Pancreas (tissue), 10 donors: ENCODE measurements at regions not wholly inside any gene's neighbourhood (a gene's known extent, or its start where the extent isn't known, plus 50 kb on each side); places are given as distances from the start of the nearest gene placed in this dataset.

ENCODE experiments used
- ATAC-seq, 4 donors: fragments of 200-7000 bp; cut with Tn5 transposase; one replicate each; pipeline versions ENCODE4 v1.8.0 to v1.9.1; 2020; ENCODE audit warnings: mild to moderate bottlenecking in 4 of 4, moderate library complexity in 4 of 4
- DNase-seq, 6 donors: peaks; one replicate each; pipeline ENCODE4 v3.0.0-alpha.2; 2020
- FAIRE-seq: peaks from 2 replicates; lab custom pipeline; 2012; peaks lifted over from hg19 to GRCh38; lab: Jason Lieb, UNC
- H3K27ac ChIP-seq, 4 donors: fragments of 200-600 bp; sonication (generic); 1 replicate in 3 of 4; 2 replicates in 1 of 4; pipeline versions ENCODE4 v1.5.0 to v1.8.0; 2020
- H3K27me3 ChIP-seq, 4 donors: fragments of 200-600 bp; one replicate each; pipeline ENCODE4 v1.8.0; 2021
- H3K36me3 ChIP-seq, 3 donors: fragments of 200-600 bp; sonication (generic) in 1 of 3; one replicate each; pipeline versions ENCODE4 v1.5.0 to v1.8.0; 2020 to 2021
- H3K4me1 ChIP-seq, 3 donors: fragments of 200-600 bp; one replicate each; pipeline ENCODE4 v1.8.0; 2021
- H3K4me3 ChIP-seq, 4 donors: fragments of 200-600 bp; sonication (generic) in 2 of 4; one replicate each; pipeline versions ENCODE4 v1.5.0 to v1.8.0; 2020 to 2021
- H3K9me3 ChIP-seq, 4 donors: fragments of 200-600 bp; one replicate each; pipeline ENCODE4 v1.8.0; 2021
- WGBS, 2 donors: extraction: QIAGEN DNeasy Blood & Tissue Kit; methylation state at CpG; one replicate each; pipeline ENCODE4 v1.1.7; 2013; 5-methylcytosine and 5-hydroxymethylcytosine counted together
- intact Hi-C, 3 donors: fragments of 100-400 bp; cut with DNase I; formaldehyde crosslinking; loops; one replicate each; pipeline versions ENCODE4 v1.11.1 to v1.14.2; 2022
- TF ChIP-seq, protein P1 (sequence below), 4 donors: fragments of 200-600 bp; sonication (generic) in 3 of 4; IDR thresholded peaks; one replicate each; pipeline versions ENCODE4 v1.5.0 to v1.8.0; 2021; ENCODE audit warnings: antibody characterized with exemption in 4 of 4
- donor health status: healthy with polysubstance abuse.
- donor health status: DM: no; HTN: no; CAD: no; lungs with moderate emphysema.
- donor health status: DM: no; HTN: no; CAD: no.
- donor health status: control.
- donor health status: control.
- donor health status: Bipolar disorder and iron deficiency.
- donor health status: DM: yes; HTN: yes; CAD: no.
- donor health status: DM: no; HTN: no; CAD: no.
- donor health status: DM: no; HTN: no; CAD: no.
- donor health status: DM: yes; HTN: yes; CAD: no.

DNA sequence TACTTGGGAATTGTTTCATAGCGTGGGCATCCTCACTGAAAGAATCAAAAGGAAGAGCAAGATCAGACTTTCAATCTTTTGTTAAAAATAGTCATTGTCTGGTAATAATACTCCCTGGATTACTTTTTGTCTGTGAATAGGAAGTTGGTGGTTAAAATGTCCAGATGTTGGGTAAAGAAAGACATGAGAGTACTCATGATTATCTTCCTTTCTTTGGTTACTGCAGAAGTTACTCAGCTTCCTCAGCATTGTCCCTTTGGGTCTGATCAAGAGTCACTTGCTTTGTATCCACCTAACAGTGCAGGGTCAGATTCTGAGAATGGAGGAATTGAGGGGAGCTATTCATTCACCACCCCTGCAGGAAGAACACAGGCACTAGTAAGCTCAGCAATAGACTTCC is 54.6 kb downstream of the RIN2 start:
- intact Hi-C loops, result no loop called here
- DNase-seq (no peak), FAIRE-seq (no peak), ATAC-seq (peak in 1 of 4 donors; percentile 32)
- Histone ChIP-seq H3K27me3 (no peaks in the 10 kb centered on the region), H3K9me3 (no peaks in the 10 kb centered on the region), H3K27ac (no peak overlapping the region), H3K4me3 (no peak overlapping the region), H3K4me1 (peaks cover 0 to 10% (median 3%) of the 10 kb centered on the region in 3 donors), H3K36me3 (no peaks in the 10 kb centered on the region)
- WGBS, 2 donors, result 85 to 95% methylated on average over 1 of the region's 1 CpG
- TF ChIP-seq, protein P1, sequence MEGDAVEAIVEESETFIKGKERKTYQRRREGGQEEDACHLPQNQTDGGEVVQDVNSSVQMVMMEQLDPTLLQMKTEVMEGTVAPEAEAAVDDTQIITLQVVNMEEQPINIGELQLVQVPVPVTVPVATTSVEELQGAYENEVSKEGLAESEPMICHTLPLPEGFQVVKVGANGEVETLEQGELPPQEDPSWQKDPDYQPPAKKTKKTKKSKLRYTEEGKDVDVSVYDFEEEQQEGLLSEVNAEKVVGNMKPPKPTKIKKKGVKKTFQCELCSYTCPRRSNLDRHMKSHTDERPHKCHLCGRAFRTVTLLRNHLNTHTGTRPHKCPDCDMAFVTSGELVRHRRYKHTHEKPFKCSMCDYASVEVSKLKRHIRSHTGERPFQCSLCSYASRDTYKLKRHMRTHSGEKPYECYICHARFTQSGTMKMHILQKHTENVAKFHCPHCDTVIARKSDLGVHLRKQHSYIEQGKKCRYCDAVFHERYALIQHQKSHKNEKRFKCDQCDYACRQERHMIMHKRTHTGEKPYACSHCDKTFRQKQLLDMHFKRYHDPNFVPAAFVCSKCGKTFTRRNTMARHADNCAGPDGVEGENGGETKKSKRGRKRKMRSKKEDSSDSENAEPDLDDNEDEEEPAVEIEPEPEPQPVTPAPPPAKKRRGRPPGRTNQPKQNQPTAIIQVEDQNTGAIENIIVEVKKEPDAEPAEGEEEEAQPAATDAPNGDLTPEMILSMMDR (IDR thresholded peaks at IDR 0.05), result no peak

DNA sequence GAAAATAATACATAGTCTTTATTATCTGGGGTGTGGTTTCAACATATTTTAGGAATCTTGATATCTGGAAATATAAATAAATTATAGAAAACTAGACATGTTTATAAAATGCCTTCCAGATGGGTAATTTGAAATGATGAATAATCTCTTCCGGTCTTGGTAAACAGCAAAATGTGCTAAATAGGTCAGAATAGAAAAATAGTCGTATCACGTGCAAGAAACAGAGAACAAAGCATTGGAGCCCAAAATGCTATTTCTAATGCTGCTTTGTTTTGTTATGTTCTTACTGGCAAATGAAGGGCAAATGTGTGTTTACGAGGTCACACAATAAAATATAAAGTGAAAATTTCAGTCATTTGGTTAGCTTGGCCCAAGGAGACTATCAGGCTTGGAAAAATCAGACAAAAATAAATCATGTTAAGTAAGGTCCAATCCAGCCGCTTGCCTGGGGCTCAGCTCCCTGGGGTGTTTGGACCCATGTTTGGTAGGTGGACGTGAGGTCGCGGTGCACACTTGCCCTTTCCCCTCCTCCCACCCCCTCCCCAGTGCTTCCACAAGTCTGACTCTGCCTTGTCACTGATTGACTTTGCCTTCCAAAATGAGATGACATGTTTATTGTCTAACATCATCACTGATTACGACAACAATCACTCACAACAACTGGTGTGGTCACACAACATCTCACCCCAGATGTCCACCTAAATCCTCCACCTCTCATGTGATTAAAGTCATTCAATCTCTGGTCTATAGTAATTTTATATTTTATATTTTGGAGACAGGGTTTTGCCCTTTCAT is 56.0 kb downstream of the RIN2 start:
- H3K4me3 ChIP-seq, result no peak overlapping the region
- ATAC-seq (no peak), FAIRE-seq (no peak), DNase-seq (no peak)
- TF ChIP-seq, protein P1 (IDR thresholded peaks at IDR 0.05), result no peak
- no peak overlapping the region for H3K27ac ChIP-seq
- intact Hi-C loops, result no loop called here
- 77 to 91% methylated on average over 9 of the region's 9 CpGs for WGBS, 2 donors
- no peaks in the 10 kb centered on the region for H3K9me3 ChIP-seq
- H3K27me3 ChIP-seq, result no peaks in the 10 kb centered on the region
- H3K36me3 ChIP-seq, result no peaks in the 10 kb centered on the region
- peaks cover 0 to 10% (median 3%) of the 10 kb centered on the region in 3 donors for H3K4me1 ChIP-seq

DNA sequence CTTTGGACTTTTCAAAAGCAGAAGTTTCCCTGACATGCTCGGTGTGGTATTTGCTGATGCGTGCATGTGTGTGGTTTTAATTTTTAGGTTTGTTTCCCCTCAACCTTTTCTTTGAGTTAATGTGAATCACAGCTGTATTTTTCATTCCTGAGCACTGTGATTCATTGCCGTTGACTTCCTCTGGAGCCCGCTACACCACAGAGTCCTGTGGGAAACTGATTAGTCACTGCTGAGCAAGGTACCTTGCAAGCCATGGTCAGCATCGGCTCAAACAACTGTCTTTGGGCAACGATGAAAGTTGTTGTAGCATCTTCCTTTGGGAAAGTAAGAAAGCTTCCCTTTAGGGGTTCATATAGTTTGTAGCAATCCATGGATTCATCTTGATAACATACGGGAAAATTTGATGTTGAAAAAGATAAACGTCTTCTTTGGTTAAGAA is 57.5 kb downstream of the RIN2 start:
- intact Hi-C loops, result no loop called here
- ATAC-seq, result peak in 3 of 4 donors; percentile 80 to 84 (median 81)
- FAIRE-seq, result no peak
- H3K4me3 ChIP-seq, result no peak overlapping the region
- peak in 1 of 6 donors; percentile 28 for DNase-seq
- H3K27ac ChIP-seq, result peak overlapping the region in 1 of 4 donors; percentile 19
- no peaks in the 10 kb centered on the region for H3K9me3 ChIP-seq
- TF ChIP-seq, protein P1 (IDR thresholded peaks at IDR 0.05), result no peak
- H3K36me3 ChIP-seq, result no peaks in the 10 kb centered on the region
- WGBS, 2 donors, result 51 to 61% methylated on average over 8 of the region's 8 CpGs
- H3K4me1 ChIP-seq, result peaks cover 0 to 10% (median 3%) of the 10 kb centered on the region in 3 donors
- H3K27me3 ChIP-seq, result no peaks in the 10 kb centered on the region

DNA sequence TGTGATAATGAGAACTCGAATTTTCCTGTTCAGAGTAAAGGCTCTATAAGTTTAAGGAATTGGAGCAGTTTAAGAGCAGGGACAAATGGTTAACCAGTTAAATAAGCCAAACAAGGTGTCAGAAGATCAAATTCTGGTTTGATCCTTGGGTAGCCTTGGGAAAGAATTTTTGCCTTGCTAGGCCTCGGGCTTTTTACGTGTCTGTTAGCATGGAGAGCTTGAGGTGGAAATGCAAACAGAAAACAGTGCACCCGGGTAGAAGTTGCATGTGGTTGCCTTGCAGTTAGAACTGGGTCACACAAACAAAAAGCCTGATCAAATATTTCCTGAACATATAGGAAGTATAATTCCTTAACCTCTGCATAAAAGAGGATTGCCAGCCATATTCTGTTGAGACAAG is 58.3 kb downstream of the RIN2 start:
- no peak overlapping the region for H3K4me3 ChIP-seq
- no peak for FAIRE-seq
- H3K9me3 ChIP-seq, result no peaks in the 10 kb centered on the region
- TF ChIP-seq, protein P1 (IDR thresholded peaks at IDR 0.05), result no peak
- 33 to 57% methylated on average over 4 of the region's 4 CpGs for WGBS, 2 donors
- no peak for ATAC-seq
- no peak overlapping the region for H3K27ac ChIP-seq
- no peak for DNase-seq
- H3K27me3 ChIP-seq, result no peaks in the 10 kb centered on the region
- intact Hi-C loops, result no loop called here
- peaks cover 0 to 10% (median 3%) of the 10 kb centered on the region in 3 donors for H3K4me1 ChIP-seq
- no peaks in the 10 kb centered on the region for H3K36me3 ChIP-seq

DNA sequence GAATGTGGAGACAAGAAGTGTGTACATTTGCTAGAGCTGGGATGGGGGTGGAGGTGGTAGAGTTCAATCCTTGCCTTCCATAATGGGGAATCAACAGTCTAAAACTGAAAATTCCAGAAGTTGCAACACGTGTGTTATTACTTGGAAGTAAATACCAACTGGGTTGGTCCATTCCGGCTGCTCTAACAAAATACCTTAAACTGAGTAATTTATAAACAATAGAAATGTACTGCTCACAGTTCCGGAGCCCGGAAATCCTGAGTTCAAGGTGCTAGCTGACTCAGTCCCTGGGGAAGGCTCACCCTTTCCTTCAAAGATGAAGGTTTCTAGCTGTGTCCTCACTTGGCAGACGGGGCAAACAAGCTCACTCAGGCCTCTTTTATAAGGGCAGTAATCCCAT is 59.0 kb downstream of the RIN2 start:
- no peak for ATAC-seq
- FAIRE-seq, result no peak
- no peaks in the 10 kb centered on the region for H3K9me3 ChIP-seq
- DNase-seq, result no peak
- H3K4me3 ChIP-seq, result no peak overlapping the region
- TF ChIP-seq, protein P1 (IDR thresholded peaks at IDR 0.05), result no peak
- peaks cover 0 to 10% (median 3%) of the 10 kb centered on the region in 3 donors for H3K4me1 ChIP-seq
- no peak overlapping the region for H3K27ac ChIP-seq
- WGBS, 2 donors, result 91 to 95% methylated on average over 5 of the region's 5 CpGs
- no peaks in the 10 kb centered on the region for H3K36me3 ChIP-seq
- H3K27me3 ChIP-seq, result no peaks in the 10 kb centered on the region
- intact Hi-C loops, result no loop called here
